ENCODE measurements at regions not wholly inside any gene's neighbourhood (a gene's known extent, or its start where the extent isn't known, plus 50 kb on each side); places are given as distances from the start of the nearest gene placed in this dataset.

DNA sequence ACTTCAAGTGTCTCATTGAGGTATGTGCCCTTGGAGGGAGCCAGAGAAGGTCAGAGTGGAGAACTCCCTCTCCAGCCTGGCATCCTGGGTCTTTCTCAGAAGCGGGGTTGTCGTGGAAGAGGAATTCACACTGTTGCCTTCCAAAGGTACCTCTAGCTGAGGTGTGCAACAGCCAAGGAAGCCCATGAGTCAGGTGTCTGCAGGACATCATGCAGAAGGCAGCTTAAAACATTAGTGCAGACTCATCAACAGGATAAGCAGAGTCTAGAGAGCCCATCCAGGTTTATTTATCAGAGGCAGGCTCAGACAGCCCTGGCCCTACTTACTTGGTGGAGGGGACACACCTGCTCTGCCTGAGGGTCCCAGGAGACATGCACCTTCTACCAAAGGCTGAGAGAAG lies 95.6 kb upstream of the TPM1 start:
- ChIA-PET CTCF (no interaction called here), POLR2A (ENCODE audit: low non-redundant PET) (interaction anchor here (0.6 kb wide), 1 partner anchor 66 kb away, joined by 3 read pairs; no protein-coding TSS in a partner anchor)
- H3K9me3 ChIP-seq (ENCODE audit: low read depth, low read length, poor library complexity, severe bottlenecking), result no peaks in the 10 kb centered on the region
- no TSS peak for BruUV-seq (replicated peaks)
- no peak for TF ChIP-seq EZH2 (IDR thresholded peaks at IDR 0.05; ENCODE audit: borderline replicate concordance, low read depth, low read length, poor library complexity, severe bottlenecking)
- TF ChIP-seq, protein P1, sequence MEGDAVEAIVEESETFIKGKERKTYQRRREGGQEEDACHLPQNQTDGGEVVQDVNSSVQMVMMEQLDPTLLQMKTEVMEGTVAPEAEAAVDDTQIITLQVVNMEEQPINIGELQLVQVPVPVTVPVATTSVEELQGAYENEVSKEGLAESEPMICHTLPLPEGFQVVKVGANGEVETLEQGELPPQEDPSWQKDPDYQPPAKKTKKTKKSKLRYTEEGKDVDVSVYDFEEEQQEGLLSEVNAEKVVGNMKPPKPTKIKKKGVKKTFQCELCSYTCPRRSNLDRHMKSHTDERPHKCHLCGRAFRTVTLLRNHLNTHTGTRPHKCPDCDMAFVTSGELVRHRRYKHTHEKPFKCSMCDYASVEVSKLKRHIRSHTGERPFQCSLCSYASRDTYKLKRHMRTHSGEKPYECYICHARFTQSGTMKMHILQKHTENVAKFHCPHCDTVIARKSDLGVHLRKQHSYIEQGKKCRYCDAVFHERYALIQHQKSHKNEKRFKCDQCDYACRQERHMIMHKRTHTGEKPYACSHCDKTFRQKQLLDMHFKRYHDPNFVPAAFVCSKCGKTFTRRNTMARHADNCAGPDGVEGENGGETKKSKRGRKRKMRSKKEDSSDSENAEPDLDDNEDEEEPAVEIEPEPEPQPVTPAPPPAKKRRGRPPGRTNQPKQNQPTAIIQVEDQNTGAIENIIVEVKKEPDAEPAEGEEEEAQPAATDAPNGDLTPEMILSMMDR (conservative IDR thresholded peaks at IDR 0.05; ENCODE audit: low read depth, low read length), result no peak
- H3K4me3 ChIP-seq (ENCODE audit: low read depth, low read length, poor library complexity, severe bottlenecking), result no peak overlapping the region
- H3K36me3 ChIP-seq (ENCODE audit: insufficient read depth, low read length, poor library complexity, severe bottlenecking), result no peaks in the 10 kb centered on the region
- DNase-seq (ENCODE audit: low spot score), result no peak
- no peak overlapping the region for H3K27ac ChIP-seq (ENCODE audit: low read depth, low read length, poor library complexity, severe bottlenecking)
- no peaks in the 10 kb centered on the region for H3K4me1 ChIP-seq (ENCODE audit: insufficient read depth, low read length, poor library complexity, severe bottlenecking)
- H3K27me3 ChIP-seq (replicated peaks; ENCODE audit: insufficient read depth, low read depth, low read length, poor library complexity), result peaks cover 7% of the 10 kb centered on the region
- intact Hi-C loops (cut with micrococcal nuclease; ENCODE audit: unreplicated experiment), result no loop called here

DNA sequence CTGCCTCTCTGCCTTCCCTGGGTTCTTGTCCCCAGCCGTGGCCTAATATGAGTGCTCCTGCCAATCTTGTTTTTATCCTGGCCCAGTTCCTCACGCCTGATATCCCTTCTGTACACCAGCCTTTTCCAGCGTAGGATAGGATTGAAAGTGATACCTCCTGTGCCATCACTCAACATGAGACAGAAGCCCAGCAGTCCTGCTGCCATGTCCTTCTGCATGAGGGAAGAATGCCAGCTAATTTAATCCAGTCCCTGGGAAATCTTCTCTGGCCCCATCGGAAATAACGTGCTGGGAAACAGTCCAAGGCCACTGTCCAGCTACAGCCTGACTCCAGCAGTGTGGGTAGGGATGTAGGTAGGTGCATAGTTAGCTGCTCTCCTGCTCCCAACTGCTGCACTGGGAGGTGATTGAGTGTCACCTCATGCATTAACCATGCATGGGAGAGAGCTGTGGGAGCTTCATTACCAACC lies 92.0 kb upstream of the TPM1 start:
- Histone ChIP-seq H3K27ac (ENCODE audit: low read depth, low read length, poor library complexity, severe bottlenecking) (no peak overlapping the region), H3K36me3 (ENCODE audit: insufficient read depth, low read length, poor library complexity, severe bottlenecking) (no peaks in the 10 kb centered on the region), H3K4me1 (ENCODE audit: insufficient read depth, low read length, poor library complexity, severe bottlenecking) (no peaks in the 10 kb centered on the region), H3K27me3 (replicated peaks; ENCODE audit: insufficient read depth, low read depth, low read length, poor library complexity) (peaks cover 7% of the 10 kb centered on the region), H3K4me3 (ENCODE audit: low read depth, low read length, poor library complexity, severe bottlenecking) (no peak overlapping the region), H3K9me3 (ENCODE audit: low read depth, low read length, poor library complexity, severe bottlenecking) (no peaks in the 10 kb centered on the region)
- no peak for DNase-seq (ENCODE audit: low spot score)
- intact Hi-C loops (cut with micrococcal nuclease; ENCODE audit: unreplicated experiment), result no loop called here
- TF ChIP-seq EZH2 (IDR thresholded peaks at IDR 0.05; ENCODE audit: borderline replicate concordance, low read depth, low read length, poor library complexity, severe bottlenecking), result no peak
- TF ChIP-seq, protein P1 (conservative IDR thresholded peaks at IDR 0.05; ENCODE audit: low read depth, low read length), result no peak
- BruUV-seq (replicated peaks), result no TSS peak
- CTCF ChIA-PET, result no interaction called here
- POLR2A ChIA-PET (ENCODE audit: low non-redundant PET), result no interaction called here

DNA sequence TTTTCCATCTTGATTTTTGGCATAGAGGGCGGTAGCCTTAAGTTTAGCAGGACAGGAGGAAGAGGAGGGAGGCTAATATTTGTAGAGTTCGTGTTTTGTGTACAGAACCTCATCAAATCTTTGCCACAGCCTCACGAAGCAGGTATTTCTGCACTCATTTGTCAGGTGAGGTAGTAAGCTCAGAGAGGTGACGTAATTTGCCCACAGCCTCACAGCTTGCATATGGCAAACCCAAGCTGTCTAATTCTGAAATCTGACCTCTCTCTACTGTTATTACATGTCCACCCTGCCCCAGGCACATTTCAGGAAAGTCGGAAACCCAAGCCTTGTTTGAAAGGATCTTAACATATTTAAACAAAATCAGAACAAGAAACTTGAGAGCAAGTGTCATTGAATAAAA lies 91.1 kb upstream of the TPM1 start:
- Histone ChIP-seq H3K4me1 (ENCODE audit: insufficient read depth, low read length, poor library complexity, severe bottlenecking) (no peaks in the 10 kb centered on the region), H3K27me3 (replicated peaks; ENCODE audit: insufficient read depth, low read depth, low read length, poor library complexity) (peaks cover 7% of the 10 kb centered on the region), H3K27ac (ENCODE audit: low read depth, low read length, poor library complexity, severe bottlenecking) (no peak overlapping the region), H3K36me3 (ENCODE audit: insufficient read depth, low read length, poor library complexity, severe bottlenecking) (no peaks in the 10 kb centered on the region), H3K9me3 (ENCODE audit: low read depth, low read length, poor library complexity, severe bottlenecking) (no peaks in the 10 kb centered on the region), H3K4me3 (ENCODE audit: low read depth, low read length, poor library complexity, severe bottlenecking) (no peak overlapping the region)
- intact Hi-C loops (cut with micrococcal nuclease; ENCODE audit: unreplicated experiment), result no loop called here
- ChIA-PET POLR2A (ENCODE audit: low non-redundant PET) (no interaction called here), CTCF (no interaction called here)
- TF ChIP-seq, protein P1 (conservative IDR thresholded peaks at IDR 0.05; ENCODE audit: low read depth, low read length), result no peak
- no peak for TF ChIP-seq EZH2 (IDR thresholded peaks at IDR 0.05; ENCODE audit: borderline replicate concordance, low read depth, low read length, poor library complexity, severe bottlenecking)
- DNase-seq (ENCODE audit: low spot score), result no peak
- no TSS peak for BruUV-seq (replicated peaks)

All from A673 (cell line).